ENCODE measurements at regions not wholly inside any gene's neighbourhood (a gene's known extent, or its start where the extent isn't known, plus 50 kb on each side); places are given as distances from the start of the nearest gene placed in this dataset.
A peak's percentile ranks its signal among the peaks of the same experiment; 100 is the strongest.

GRCh38 chr7:125526092-125526491 is 596.5 kb upstream of the POT1 start:
- Histone ChIP-seq H3K4me2 (no peak overlapping the region), H3K4me3 (no peak overlapping the region), H3K4me1 (no peaks in the 10 kb centered on the region), H3K27ac (no peak overlapping the region), H3K9me3 (no peaks in the 10 kb centered on the region)
- CTCF ChIA-PET: no interaction called here
- WGBS (ENCODE audit: missing lambda C conversion rate): 0% methylated on average over 1 of the region's 1 CpG
- FAIRE-seq: no peak
- no peak for DNase-seq (ENCODE audit: low read depth in 1 of 2, low spot score in 1 of 2)
- ATAC-seq: no peak
- POLR2A ChIA-PET: no interaction called here
- TF ChIP-seq KDM5A (IDR thresholded peaks at IDR 0.05) (no peak), MAFK (IDR thresholded peaks at IDR 0.05; ENCODE audit: partially characterized antibody) (peak; percentile 71)

- Histone ChIP-seq H3K4me1 (no peaks in the 10 kb centered on the region), H3K9me3 (no peaks in the 10 kb centered on the region), H3K27ac (no peak overlapping the region), H3K4me2 (no peak overlapping the region), H3K4me3 (no peak overlapping the region)
- ATAC-seq (no peak), FAIRE-seq (no peak), DNase-seq (ENCODE audit: low read depth in 1 of 2, low spot score in 1 of 2) (no peak)
- ChIA-PET POLR2A (no interaction called here), CTCF (no interaction called here)
- no peak for TF ChIP-seq CTCF (IDR thresholded peaks at IDR 0.05)
- WGBS (ENCODE audit: missing lambda C conversion rate): 5% methylated on average over 4 of the region's 4 CpGs
These were observed 586.6 kb upstream of the POT1 start for GRCh38 chr7:125516194-125516593.

GRCh38 chr7:125512373-125512772 is 582.7 kb upstream of the POT1 start:
- no peak overlapping the region for H3K27ac ChIP-seq
- WGBS (ENCODE audit: missing lambda C conversion rate): 7% methylated on average over 1 of the region's 1 CpG
- POLR2A ChIA-PET: no interaction called here
- CTCF ChIA-PET: interaction anchor here (0.5 kb wide), 1 partner anchor 304 kb away, joined by 3 read pairs; no protein-coding TSS in a partner anchor
- no peak for DNase-seq (ENCODE audit: low read depth in 1 of 2, low spot score in 1 of 2)
- H3K4me2 ChIP-seq: no peak overlapping the region
- no peak for TF ChIP-seq TFCP2L1 (CRISPR knock-in tag; IDR thresholded peaks at IDR 0.05)
- no peak for TF ChIP-seq KDM1A (IDR thresholded peaks at IDR 0.05; ENCODE audit: low read depth)
- no peak for TF ChIP-seq KDM5A (IDR thresholded peaks at IDR 0.05)
- no peak for TF ChIP-seq NPAS2 (CRISPR knock-in tag; IDR thresholded peaks at IDR 0.05; ENCODE audit: borderline replicate concordance)
- TF ChIP-seq HMGXB4 (CRISPR knock-in tag; IDR thresholded peaks at IDR 0.05; ENCODE audit: borderline replicate concordance): no peak
- no peak for TF ChIP-seq HOXB13 (CRISPR knock-in tag; IDR thresholded peaks at IDR 0.05; ENCODE audit: low read depth)
- no peak for TF ChIP-seq PHF8 (IDR thresholded peaks at IDR 0.05; ENCODE audit: borderline replicate concordance, low read depth)
- TF ChIP-seq EHF (CRISPR knock-in tag; IDR thresholded peaks at IDR 0.05): no peak
- TF ChIP-seq MAX (IDR thresholded peaks at IDR 0.05): no peak
- no peak for TF ChIP-seq NR3C1 (IDR thresholded peaks at IDR 0.05)
- no peak for TF ChIP-seq ATOH8 (CRISPR knock-in tag; IDR thresholded peaks at IDR 0.05; ENCODE audit: low read depth)
- no peak for TF ChIP-seq FOSL2 (IDR thresholded peaks at IDR 0.05)
- no peak for TF ChIP-seq FOSL2 (CRISPR knock-in tag; IDR thresholded peaks at IDR 0.05)
- no peaks in the 10 kb centered on the region for H3K9me3 ChIP-seq
- H3K4me3 ChIP-seq: no peak overlapping the region
- no peak for FAIRE-seq
- no peak for ATAC-seq
- H3K4me1 ChIP-seq: no peaks in the 10 kb centered on the region

GRCh38 chr7:125511310-125511709 is 581.7 kb upstream of the POT1 start:
- H3K27ac ChIP-seq: no peak overlapping the region
- FAIRE-seq (no peak), DNase-seq (ENCODE audit: low read depth in 1 of 2, low spot score in 1 of 2) (no peak), ATAC-seq (no peak)
- no peaks in the 10 kb centered on the region for H3K9me3 ChIP-seq
- H3K4me1 ChIP-seq: no peaks in the 10 kb centered on the region
- CTCF ChIA-PET: no interaction called here
- no peak overlapping the region for H3K4me3 ChIP-seq
- POLR2A ChIA-PET: no interaction called here
- no peak overlapping the region for H3K4me2 ChIP-seq
- TF ChIP-seq FOXS1 (CRISPR knock-in tag; IDR thresholded peaks at IDR 0.05): no peak
- TF ChIP-seq ZNF302 (CRISPR knock-in tag; IDR thresholded peaks at IDR 0.05): no peak
- no peak for TF ChIP-seq CHD4 (IDR thresholded peaks at IDR 0.05; ENCODE audit: borderline replicate concordance)
- TF ChIP-seq NR3C1 (IDR thresholded peaks at IDR 0.05): no peak
- no peak for TF ChIP-seq CHD2 (IDR thresholded peaks at IDR 0.05; ENCODE audit: low read length, partially characterized antibody)
- TF ChIP-seq ZFP36 (IDR thresholded peaks at IDR 0.05; ENCODE audit: borderline replicate concordance, partially characterized antibody): no peak
- TF ChIP-seq FOSL2 (IDR thresholded peaks at IDR 0.05): no peak
- TF ChIP-seq FOSL2 (CRISPR knock-in tag; IDR thresholded peaks at IDR 0.05): no peak
- no peak for TF ChIP-seq CEBPB (IDR thresholded peaks at IDR 0.05)
- WGBS (ENCODE audit: missing lambda C conversion rate): 27% methylated on average over 5 of the region's 5 CpGs
